GM19035 (cell line): ENCODE measurements at regions not wholly inside any gene's neighbourhood (a gene's known extent, or its start where the extent isn't known, plus 50 kb on each side); places are given as distances from the start of the nearest gene placed in this dataset.

ENCODE experiments used
- ATAC-seq: cut with Tn5 transposase; IDR thresholded peaks from one replicate; pipeline ENCODE4 v1.9.1; 2021; ENCODE audit not compliant: unreplicated experiment

GRCh38 chr4:165666836-165667235 is 206.2 kb upstream of the TLL1 start:
- no peak for ATAC-seq

GRCh38 chr4:165667969-165668368 is 205.1 kb upstream of the TLL1 start:
- ATAC-seq = no peak

- no peak for ATAC-seq
Measured at GRCh38 chr4:165668694-165669093, 204.3 kb upstream of the TLL1 start.

GRCh38 chr4:165677081-165677480 is 196.0 kb upstream of the TLL1 start:
- no peak for ATAC-seq

- no peak for ATAC-seq
Measured at GRCh38 chr4:165678236-165678935, 194.7 kb upstream of the TLL1 start.

DNA sequence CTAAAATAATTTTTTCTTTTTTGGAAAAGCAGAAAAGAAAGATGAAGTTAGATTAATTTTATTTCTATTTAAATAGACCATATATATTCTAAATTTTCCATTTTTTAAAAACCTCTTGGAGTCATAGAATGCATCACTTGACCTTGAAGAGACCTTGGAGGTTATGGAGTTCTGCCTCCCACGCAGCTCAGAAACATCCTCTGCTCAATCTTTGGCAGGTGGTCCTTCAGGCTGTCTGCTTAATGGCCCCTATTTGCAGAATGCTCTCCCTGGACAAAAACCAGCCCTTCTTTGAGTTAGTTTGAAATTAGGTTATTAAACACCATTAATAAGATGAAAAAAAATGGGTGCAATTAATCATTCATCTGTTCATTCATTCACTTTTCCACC is 194.1 kb upstream of the TLL1 start:
- no peak for ATAC-seq

DNA sequence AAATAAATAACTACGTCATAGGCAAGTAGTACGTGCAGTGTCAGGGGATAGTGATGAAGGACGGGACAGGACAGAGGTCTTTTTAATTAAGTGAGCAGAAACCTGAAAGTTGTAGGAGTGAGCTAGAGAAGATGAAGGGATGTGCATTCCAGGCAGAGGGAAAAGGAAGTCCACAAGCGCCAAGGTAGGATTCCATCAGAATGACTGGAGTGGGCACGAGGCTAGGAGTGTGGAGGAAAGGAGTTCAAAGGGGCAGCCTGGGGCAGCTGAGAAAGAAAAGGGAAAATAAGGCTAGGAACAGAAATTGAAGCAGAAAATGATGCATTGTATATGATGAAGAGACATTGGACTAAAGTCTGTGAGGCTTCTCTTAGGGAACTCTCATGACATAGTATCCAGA is 192.2 kb upstream of the TLL1 start:
- no peak for ATAC-seq

DNA sequence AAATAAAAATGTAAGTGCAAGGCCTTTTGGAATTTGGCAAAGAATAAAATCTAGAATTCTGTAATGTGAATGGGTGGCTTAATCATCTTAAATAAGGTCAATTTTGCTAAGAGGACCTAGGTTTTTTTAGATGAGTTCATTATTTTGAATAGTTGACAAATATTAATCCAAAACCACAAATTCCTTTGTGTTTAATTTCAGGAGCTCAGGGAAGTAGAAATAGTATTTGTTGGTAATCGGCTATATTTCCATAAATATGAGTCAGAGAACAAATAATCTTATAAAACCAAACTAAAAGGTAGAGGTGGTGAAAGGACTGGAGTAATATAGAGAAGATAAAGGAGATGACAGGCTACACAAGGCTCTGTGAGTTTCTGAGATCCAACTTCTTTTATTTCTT is 190.4 kb upstream of the TLL1 start:
- ATAC-seq = no peak

- ATAC-seq = no peak
Measured at GRCh38 chr4:165684177-165684805, 188.7 kb upstream of the TLL1 start.

GRCh38 chr4:165686756-165687155 is 186.3 kb upstream of the TLL1 start:
- no peak for ATAC-seq

- ATAC-seq = no peak
Measured at GRCh38 chr4:165689159-165689558, 183.9 kb upstream of the TLL1 start.

GRCh38 chr4:165692082-165692481 is 181.0 kb upstream of the TLL1 start:
- no peak for ATAC-seq

GRCh38 chr4:165698272-165698671 is 174.8 kb upstream of the TLL1 start:
- ATAC-seq = no peak

- ATAC-seq = no peak
Measured at GRCh38 chr4:165699055-165699454, 174.0 kb upstream of the TLL1 start.

GRCh38 chr4:165700855-165701254 is 172.2 kb upstream of the TLL1 start:
- no peak for ATAC-seq

DNA sequence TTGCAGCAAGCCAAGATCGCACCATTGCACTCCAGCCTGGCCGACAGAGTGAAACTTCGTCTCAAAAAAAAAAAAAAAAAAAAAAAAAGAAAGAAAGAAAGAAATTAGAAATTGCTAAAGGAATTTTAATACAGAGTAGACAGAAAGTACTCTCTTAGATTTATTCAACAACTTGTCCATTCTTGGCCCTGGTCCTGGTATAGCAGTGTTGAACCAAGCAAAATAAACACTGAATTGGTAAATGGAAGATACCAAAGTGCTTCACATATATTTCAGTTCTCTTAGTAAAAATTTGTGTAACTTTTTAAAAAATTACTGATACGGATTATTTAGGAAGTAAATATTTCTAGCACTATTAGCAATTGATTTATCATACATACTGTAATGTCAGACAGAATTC is 165.9 kb upstream of the TLL1 start:
- no peak for ATAC-seq

- no peak for ATAC-seq
Measured at GRCh38 chr4:165709516-165709915, 163.5 kb upstream of the TLL1 start.

DNA sequence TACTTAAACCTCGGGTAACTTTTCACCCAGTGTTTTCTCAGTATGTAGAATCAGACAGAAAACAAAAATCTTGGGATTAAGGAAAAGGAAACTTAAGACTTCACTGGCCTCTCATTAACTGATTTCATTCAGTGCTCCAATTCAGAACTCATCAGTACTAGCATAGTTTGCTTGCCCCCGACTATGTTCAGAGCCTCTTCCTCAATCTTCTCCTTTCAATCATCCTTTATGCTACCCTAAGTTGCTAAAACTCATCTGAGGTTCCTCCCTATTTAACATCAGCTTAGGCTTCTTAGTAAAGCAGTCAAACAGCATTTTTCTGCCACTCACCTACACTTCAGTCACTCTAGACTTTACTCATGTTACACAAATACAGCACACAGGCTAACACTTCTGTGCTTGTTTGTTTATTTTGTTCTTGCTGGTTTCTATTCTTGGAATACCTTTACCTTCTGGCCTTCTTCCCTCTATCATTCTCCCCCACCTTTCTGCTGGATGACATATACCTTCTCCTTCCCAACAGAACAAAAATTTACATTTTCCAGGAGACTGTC is 163.0 kb upstream of the TLL1 start:
- ATAC-seq = no peak

DNA sequence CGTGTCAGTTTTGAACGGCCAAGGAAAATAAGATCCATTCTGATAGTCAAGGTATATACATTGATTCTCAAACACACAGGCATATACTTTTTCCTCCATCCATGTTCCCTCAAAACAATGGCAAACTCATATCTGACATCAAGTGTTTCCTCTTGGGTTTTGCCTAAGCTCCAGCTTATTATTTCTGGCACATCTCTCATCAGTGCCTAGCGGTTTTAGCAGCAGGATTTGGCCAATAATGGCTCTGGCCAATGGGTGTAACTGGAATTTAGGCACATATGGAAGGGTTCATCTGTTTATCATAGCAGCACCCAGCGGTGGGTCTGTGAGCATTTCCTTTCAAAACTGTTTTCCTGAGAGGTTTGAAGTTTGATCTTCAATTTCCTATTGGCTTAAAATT is 161.6 kb upstream of the TLL1 start:
- no peak for ATAC-seq

- ATAC-seq = no peak
Measured at GRCh38 chr4:165711912-165712311, 161.1 kb upstream of the TLL1 start.

- no peak for ATAC-seq
Measured at GRCh38 chr4:165714650-165715049, 158.4 kb upstream of the TLL1 start.

- ATAC-seq = no peak
Measured at GRCh38 chr4:165715211-165715610, 157.8 kb upstream of the TLL1 start.

DNA sequence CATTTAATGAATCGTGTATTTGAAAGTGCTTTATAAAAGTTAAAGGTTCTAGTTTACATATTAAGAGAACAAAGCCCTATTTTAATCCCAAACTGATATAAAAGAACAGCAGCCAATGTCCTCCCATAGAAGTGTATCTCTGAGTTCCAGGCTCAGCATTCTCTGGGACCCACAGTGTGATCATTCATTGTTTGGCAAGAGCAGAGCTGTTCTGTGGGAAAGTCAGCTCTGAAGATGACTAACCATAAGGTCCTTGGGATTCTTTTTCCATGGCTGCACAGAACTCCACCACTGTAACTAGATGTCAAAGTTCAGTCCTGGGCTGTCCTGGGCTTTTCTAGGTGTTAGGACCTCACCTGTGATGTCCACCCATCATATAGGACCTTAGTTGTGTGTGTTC is 157.0 kb upstream of the TLL1 start:
- ATAC-seq = no peak
